KBM-7 (cell line): ENCODE measurements at regions not wholly inside any gene's neighbourhood (a gene's known extent, or its start where the extent isn't known, plus 50 kb on each side); places are given as distances from the start of the nearest gene placed in this dataset.

Experiments used
- DNase-seq: peaks from one replicate; pipeline ENCODE4 v3.0.0-alpha.2; 2015
- in situ Hi-C: fragments of 300-500 bp; cut with MboI; formaldehyde crosslinking; loops from 2 replicates; pipeline ENCODE4 v1.14.3; 2020; ENCODE audit warnings: low sequenced_read_pairs, low pct_unique_long_range_greater_than_20kb, mixed read lengths

GRCh38 chr18:50472941-50473340, 86.9 kb upstream of the MAPK4 start:
- DNase-seq = no peak
- in situ Hi-C loops = no loop called here

GRCh38 chr18:50473881-50474280, 86.0 kb upstream of the MAPK4 start:
- DNase-seq = no peak
- in situ Hi-C loops = no loop called here

GRCh38 chr18:50475538-50476193, 84.2 kb upstream of the MAPK4 start:
- no peak for DNase-seq

GRCh38 chr18:50492097-50492496, 67.8 kb upstream of the MAPK4 start:
- no peak for DNase-seq
- in situ Hi-C loops = no loop called here

More at GRCh38 chr18:50475538-50476193, 84.2 kb upstream of the MAPK4 start:
- in situ Hi-C loops = no loop called here

- DNase-seq = no peak
- in situ Hi-C loops = no loop called here
Measured at GRCh38 chr18:50494569-50494968, 65.3 kb upstream of the MAPK4 start.

- DNase-seq = no peak
- in situ Hi-C loops = no loop called here
Measured at GRCh38 chr18:50506362-50506761, 53.5 kb upstream of the MAPK4 start.

GRCh38 chr18:50507120-50507590, 52.7 kb upstream of the MAPK4 start:
- in situ Hi-C loops = no loop called here
- peak; percentile 18 for DNase-seq

- no peak for DNase-seq
- in situ Hi-C loops = no loop called here
Measured at GRCh38 chr18:50508228-50508627, 51.7 kb upstream of the MAPK4 start.

- in situ Hi-C loops = no loop called here
- no peak for DNase-seq
Measured at GRCh38 chr18:50509012-50509411, 50.9 kb upstream of the MAPK4 start.
